Activated CD4-positive, alpha-beta memory T cell treated with anti-CD3 and anti-CD28 coated beads, Interleukin-2, amount 10 ng/mL, durations not matched to agents 7 days and 5 days (primary cell): ENCODE measurements at regions not wholly inside any gene's neighbourhood (a gene's known extent, or its start where the extent isn't known, plus 50 kb on each side); places are given as distances from the start of the nearest gene placed in this dataset.
"Not testable (repeated sequence)": the region's sequence is repeated elsewhere in the genome, so short reads cannot be mapped to it uniquely, and the experiment has no call there.

Experiments
- CTCF ChIA-PET: fragments of 350-600 bp; sonication (Branson Sonifier 250); formaldehyde crosslinking; loops from one replicate; lab custom pipeline; 2021; ENCODE audit warnings: antibody characterized with exemption, inconsistent platforms; lab: Charles Lee
- POLR2A ChIA-PET: fragments of 350-600 bp; sonication (Branson Sonifier 250); formaldehyde crosslinking; loops from one replicate; lab custom pipeline; 2021; ENCODE audit warnings: antibody characterized with exemption; lab: Charles Lee
- DNase-seq: peaks from one replicate; pipeline ENCODE4 v3.0.0-alpha.2; 2020
- H3K27ac Mint-ChIP-seq: one replicate; pipeline ENCODE4 v1.8.0; 2021; ENCODE audit warnings: mild to moderate bottlenecking, mixed read lengths
- H3K27me3 Mint-ChIP-seq: one replicate; pipeline ENCODE4 v1.8.0; 2021; ENCODE audit warnings: mixed read lengths
- H3K36me3 Mint-ChIP-seq: one replicate; pipeline ENCODE4 v1.8.0; 2021; ENCODE audit warnings: low read depth, mixed read lengths
- H3K4me1 Mint-ChIP-seq: one replicate; pipeline ENCODE4 v1.8.0; 2021; ENCODE audit warnings: mixed read lengths
- H3K4me3 Mint-ChIP-seq: one replicate; pipeline ENCODE4 v1.8.0; 2021; ENCODE audit warnings: mild to moderate bottlenecking, mixed read lengths
- H3K9me3 Mint-ChIP-seq: one replicate; pipeline ENCODE4 v1.8.0; 2021; ENCODE audit warnings: mixed read lengths

- Mint-ChIP-seq H3K9me3 (peaks cover 14% of the 10 kb centered on the region), H3K4me1 (peaks cover 19% of the 10 kb centered on the region), H3K27ac (no peak overlapping the region), H3K27me3 (peaks cover 12% of the 10 kb centered on the region), H3K36me3 (peaks cover 9% of the 10 kb centered on the region), H3K4me3 (no peak overlapping the region)
- no peak for DNase-seq
- CTCF ChIA-PET = no interaction called here
- POLR2A ChIA-PET = no interaction called here
Observed at GRCh38 chr12:75870878-75871277, 160.7 kb downstream of the PHLDA1 start.

- Mint-ChIP-seq H3K9me3 (peaks cover 10% of the 10 kb centered on the region), H3K4me3 (no peak overlapping the region), H3K4me1 (peaks cover 11% of the 10 kb centered on the region), H3K27ac (no peak overlapping the region), H3K27me3 (peaks cover 12% of the 10 kb centered on the region), H3K36me3 (peaks cover 6% of the 10 kb centered on the region)
- no peak for DNase-seq
- CTCF ChIA-PET = no interaction called here
- POLR2A ChIA-PET = no interaction called here
Observed at GRCh38 chr12:75868501-75868900, 163.1 kb downstream of the PHLDA1 start.

GRCh38 chr12:75865315-75865714 is 166.3 kb downstream of the PHLDA1 start:
- Mint-ChIP-seq H3K4me1 (peaks cover 11% of the 10 kb centered on the region), H3K36me3 (peaks cover 6% of the 10 kb centered on the region), H3K9me3 (peaks cover 10% of the 10 kb centered on the region), H3K4me3 (no peak overlapping the region), H3K27me3 (peaks cover 1% of the 10 kb centered on the region), H3K27ac (no peak overlapping the region)
- ChIA-PET CTCF (no interaction called here), POLR2A (interaction anchor here (1.4 kb wide), 1 partner anchor 9 kb away, joined by 3 read pairs; no protein-coding TSS in a partner anchor)
- DNase-seq = no peak

GRCh38 chr12:75864161-75864560 is 167.4 kb downstream of the PHLDA1 start:
- H3K4me1 Mint-ChIP-seq = peaks cover 11% of the 10 kb centered on the region
- H3K9me3 Mint-ChIP-seq = peaks cover 10% of the 10 kb centered on the region
- no peak overlapping the region for H3K27ac Mint-ChIP-seq
- ChIA-PET CTCF (interaction anchor here (0.9 kb wide), 1 partner anchor 13 kb away, joined by 3 read pairs; no protein-coding TSS in a partner anchor), POLR2A (interaction anchor here (1.4 kb wide), 1 partner anchor 10 kb away, joined by 3 read pairs; no protein-coding TSS in a partner anchor)
- no peak overlapping the region for H3K4me3 Mint-ChIP-seq
- peaks cover 1% of the 10 kb centered on the region for H3K27me3 Mint-ChIP-seq
- peaks cover 6% of the 10 kb centered on the region for H3K36me3 Mint-ChIP-seq
- no peak for DNase-seq

- no peak overlapping the region for H3K27ac Mint-ChIP-seq
- ChIA-PET CTCF (no interaction called here), POLR2A (interaction anchor here (0.9 kb wide), 1 partner anchor 168 kb away, joined by 3 read pairs; the partner anchor contains the start of gene PHLDA1)
- peaks cover 11% of the 10 kb centered on the region for H3K4me1 Mint-ChIP-seq
- H3K4me3 Mint-ChIP-seq = no peak overlapping the region
- DNase-seq = no peak
- peaks cover 1% of the 10 kb centered on the region for H3K27me3 Mint-ChIP-seq
- H3K36me3 Mint-ChIP-seq = peaks cover 6% of the 10 kb centered on the region
- peaks cover 10% of the 10 kb centered on the region for H3K9me3 Mint-ChIP-seq
Observed at GRCh38 chr12:75863533-75863932, 168.0 kb downstream of the PHLDA1 start.

- POLR2A ChIA-PET = interaction anchor here (0.9 to 1.6 kb wide), 2 partner anchors 168 to 169 kb away, joined by 3 read pairs; partner anchors contain the start of gene PHLDA1
- H3K27ac Mint-ChIP-seq = no peak overlapping the region
- DNase-seq = no peak
- H3K9me3 Mint-ChIP-seq = peaks cover 10% of the 10 kb centered on the region
- H3K27me3 Mint-ChIP-seq = peaks cover 1% of the 10 kb centered on the region
- no peak overlapping the region for H3K4me3 Mint-ChIP-seq
- CTCF ChIA-PET = no interaction called here
- H3K36me3 Mint-ChIP-seq = peaks cover 6% of the 10 kb centered on the region
- peaks cover 11% of the 10 kb centered on the region for H3K4me1 Mint-ChIP-seq
Observed at GRCh38 chr12:75862692-75863471, 168.7 kb downstream of the PHLDA1 start.

- H3K27ac Mint-ChIP-seq = no peak overlapping the region
- no peaks in the 10 kb centered on the region for H3K4me1 Mint-ChIP-seq
- DNase-seq = no peak
- CTCF ChIA-PET = no interaction called here
- no peak overlapping the region for H3K4me3 Mint-ChIP-seq
- no peaks in the 10 kb centered on the region for H3K27me3 Mint-ChIP-seq
- POLR2A ChIA-PET = no interaction called here
- H3K9me3 Mint-ChIP-seq = no peaks in the 10 kb centered on the region
- no peaks in the 10 kb centered on the region for H3K36me3 Mint-ChIP-seq
Observed at GRCh38 chr12:75859868-75860267, 171.7 kb downstream of the PHLDA1 start.

- POLR2A ChIA-PET = no interaction called here
- H3K27ac Mint-ChIP-seq = no peak overlapping the region
- DNase-seq = no peak
- no peaks in the 10 kb centered on the region for H3K36me3 Mint-ChIP-seq
- no peaks in the 10 kb centered on the region for H3K4me1 Mint-ChIP-seq
- no peak overlapping the region for H3K4me3 Mint-ChIP-seq
- no peaks in the 10 kb centered on the region for H3K9me3 Mint-ChIP-seq
- CTCF ChIA-PET = interaction anchor here (0.7 kb wide), 1 partner anchor 187 kb away, joined by 3 read pairs; no protein-coding TSS in a partner anchor
- peaks cover 21% of the 10 kb centered on the region for H3K27me3 Mint-ChIP-seq
Observed at GRCh38 chr12:75856235-75856634, 175.3 kb downstream of the PHLDA1 start.

GRCh38 chr12:75855360-75855759 is 176.2 kb downstream of the PHLDA1 start:
- no peak for DNase-seq
- Mint-ChIP-seq H3K9me3 (no peaks in the 10 kb centered on the region), H3K27me3 (peaks cover 21% of the 10 kb centered on the region), H3K27ac (no peak overlapping the region), H3K4me1 (no peaks in the 10 kb centered on the region), H3K4me3 (no peak overlapping the region), H3K36me3 (no peaks in the 10 kb centered on the region)
- CTCF ChIA-PET = interaction anchor here (0.6 kb wide), 1 partner anchor 65 kb away, joined by 3 read pairs; no protein-coding TSS in a partner anchor
- POLR2A ChIA-PET = no interaction called here

GRCh38 chr12:75854681-75855309 is 176.8 kb downstream of the PHLDA1 start:
- H3K9me3 Mint-ChIP-seq = no peaks in the 10 kb centered on the region
- H3K27ac Mint-ChIP-seq = no peak overlapping the region
- ChIA-PET POLR2A (interaction anchor here (1.1 kb wide), 1 partner anchor 175 kb away, joined by 3 read pairs; no protein-coding TSS in a partner anchor), CTCF (no interaction called here)
- no peaks in the 10 kb centered on the region for H3K4me1 Mint-ChIP-seq
- H3K4me3 Mint-ChIP-seq = no peak overlapping the region
- H3K36me3 Mint-ChIP-seq = no peaks in the 10 kb centered on the region
- DNase-seq = no peak
- peaks cover 21% of the 10 kb centered on the region for H3K27me3 Mint-ChIP-seq

GRCh38 chr12:75854137-75854536 is 177.4 kb downstream of the PHLDA1 start:
- H3K4me3 Mint-ChIP-seq, CTCF ChIA-PET, DNase-seq, H3K27ac Mint-ChIP-seq, H3K4me1 Mint-ChIP-seq, H3K9me3 Mint-ChIP-seq, H3K36me3 Mint-ChIP-seq: not testable (repeated sequence)
- POLR2A ChIA-PET = interaction anchor here (1.1 kb wide), 1 partner anchor 176 kb away, joined by 3 read pairs; no protein-coding TSS in a partner anchor
- peaks cover 21% of the 10 kb centered on the region for H3K27me3 Mint-ChIP-seq

- no peak overlapping the region for H3K4me3 Mint-ChIP-seq
- no peak overlapping the region for H3K27ac Mint-ChIP-seq
- H3K9me3 Mint-ChIP-seq = no peaks in the 10 kb centered on the region
- H3K27me3 Mint-ChIP-seq = peaks cover 21% of the 10 kb centered on the region
- no peaks in the 10 kb centered on the region for H3K4me1 Mint-ChIP-seq
- POLR2A ChIA-PET = interaction anchor here (1.1 kb wide), 1 partner anchor 176 kb away, joined by 3 read pairs; no protein-coding TSS in a partner anchor
- DNase-seq = no peak
- CTCF ChIA-PET = no interaction called here
- no peaks in the 10 kb centered on the region for H3K36me3 Mint-ChIP-seq
Observed at GRCh38 chr12:75853626-75854025, 177.9 kb downstream of the PHLDA1 start.

GRCh38 chr12:75852956-75853355 is 178.6 kb downstream of the PHLDA1 start:
- H3K9me3 Mint-ChIP-seq = no peaks in the 10 kb centered on the region
- ChIA-PET CTCF (no interaction called here), POLR2A (no interaction called here)
- no peaks in the 10 kb centered on the region for H3K4me1 Mint-ChIP-seq
- H3K36me3 Mint-ChIP-seq = no peaks in the 10 kb centered on the region
- peaks cover 21% of the 10 kb centered on the region for H3K27me3 Mint-ChIP-seq
- H3K27ac Mint-ChIP-seq = no peak overlapping the region
- no peak overlapping the region for H3K4me3 Mint-ChIP-seq
- no peak for DNase-seq
